GM12872 (cell line): ENCODE measurements at regions not wholly inside any gene's neighbourhood (a gene's known extent, or its start where the extent isn't known, plus 50 kb on each side); places are given as distances from the start of the nearest gene placed in this dataset.

Experiments used
- CTCF ChIP-seq: IDR thresholded peaks from 3 replicates; pipeline ENCODE4 v1.5.1; 2011; ENCODE audit warnings: low read depth, mild to moderate bottlenecking, low read length, moderate library complexity; ENCODE audit not compliant: insufficient read depth

GRCh38 chr10:120051671-120052070 lies 159.1 kb downstream of the SEC23IP start:
- TF ChIP-seq CTCF, result no peak

GRCh38 chr10:120052964-120053702 lies 160.6 kb downstream of the SEC23IP start:
- TF ChIP-seq CTCF, result no peak

DNA sequence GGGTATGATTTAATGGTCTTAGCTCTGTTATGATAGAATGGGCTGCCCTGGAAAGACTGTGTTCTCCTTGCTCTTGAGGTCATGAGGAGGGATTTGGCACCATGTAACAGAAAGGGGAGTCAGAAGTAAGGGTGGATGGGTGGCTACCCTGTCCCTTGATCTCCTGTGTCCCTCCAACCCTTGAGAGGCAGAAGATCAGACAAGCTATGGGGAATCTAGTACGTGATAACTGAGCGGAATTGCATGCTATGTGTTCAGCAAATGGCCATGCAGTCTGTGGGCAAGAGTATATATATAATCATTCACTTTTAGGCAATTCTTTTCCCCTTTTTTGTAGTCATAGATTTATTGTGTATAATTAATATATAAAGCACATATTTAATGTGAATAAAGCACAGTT lies 174.9 kb downstream of the SEC23IP start:
- no peak for TF ChIP-seq CTCF

- no peak for TF ChIP-seq CTCF
Measured at GRCh38 chr10:120069700-120070099, 177.2 kb downstream of the SEC23IP start.

DNA sequence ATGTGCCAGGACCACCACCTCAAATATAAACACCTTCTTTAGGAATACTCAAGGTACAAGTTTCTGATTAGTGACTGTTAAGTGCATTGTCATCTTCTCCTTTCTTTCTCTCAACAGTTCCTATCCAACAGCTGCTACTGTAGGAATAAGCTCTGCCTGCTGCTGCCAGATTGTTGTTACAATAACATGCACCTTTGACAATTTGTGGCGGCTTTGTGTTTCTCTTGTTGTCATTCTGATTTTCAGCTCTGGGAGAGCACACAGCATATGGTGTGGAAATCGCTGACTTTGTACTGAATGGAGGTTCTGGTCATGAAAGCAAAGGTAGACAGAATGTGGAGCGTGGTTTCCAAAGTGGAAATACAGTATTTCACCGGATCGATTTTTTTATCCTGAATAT lies 182.8 kb downstream of the SEC23IP start:
- TF ChIP-seq CTCF, result no peak

- no peak for TF ChIP-seq CTCF
Measured at GRCh38 chr10:120076996-120077706, 184.6 kb downstream of the SEC23IP start.

DNA sequence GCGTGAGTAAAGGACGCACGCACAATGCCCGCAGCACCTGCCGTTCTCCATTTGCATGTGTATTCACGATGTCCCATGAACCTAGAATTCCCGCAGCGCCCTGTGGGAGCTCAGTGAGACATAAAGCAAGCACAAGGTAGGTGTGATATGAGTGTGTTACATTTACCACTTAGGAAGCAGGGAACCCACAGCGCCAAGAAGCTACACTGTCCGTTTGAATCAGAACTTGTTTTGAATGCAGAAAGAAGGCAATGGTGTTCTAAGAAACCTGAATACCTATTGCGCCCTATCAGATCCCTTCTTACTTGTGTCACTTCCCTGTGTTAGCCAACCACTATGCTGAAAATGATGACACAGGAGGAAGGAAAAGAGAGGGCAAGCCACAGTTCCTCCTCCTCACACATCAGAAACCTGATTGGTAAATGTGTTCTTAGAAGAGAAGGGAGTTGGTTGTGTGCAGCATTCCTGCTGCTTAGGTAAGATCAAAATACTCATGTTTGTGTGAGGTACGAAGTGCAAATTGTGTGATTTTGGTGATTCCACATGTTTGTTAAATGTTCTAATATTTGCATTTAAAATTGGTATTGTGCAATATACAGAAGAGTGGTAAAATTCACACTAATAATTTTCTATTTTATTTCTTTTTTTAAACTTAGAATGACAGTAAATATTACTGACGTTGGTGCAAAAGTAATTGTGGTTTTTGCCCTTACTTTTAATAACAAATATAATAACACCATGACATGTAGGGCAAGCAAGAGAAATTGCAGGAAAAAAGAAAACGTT lies 185.4 kb downstream of the SEC23IP start:
- no peak for TF ChIP-seq CTCF
